HCT116 (cell line): ENCODE measurements at regions not wholly inside any gene's neighbourhood (a gene's known extent, or its start where the extent isn't known, plus 50 kb on each side); places are given as distances from the start of the nearest gene placed in this dataset.

Source experiments
- EZH2 ChIP-seq: fragments of 200-600 bp; sonication (generic); IDR thresholded peaks from 2 replicates; pipeline ENCODE4 v1.6.1; 2017; ENCODE audit warnings: antibody characterized with exemption, mixed run types
- POLR2A ChIP-seq: IDR thresholded peaks from 2 replicates; pipeline ENCODE4 v1.7.0; 2011; ENCODE audit warnings: borderline replicate concordance; ENCODE audit not compliant: insufficient read depth, insufficient read length; ENCODE audit errors: extremely low read depth
- SP1 ChIP-seq: IDR thresholded peaks from 2 replicates; pipeline ENCODE4 v1.6.1; 2012; ENCODE audit warnings: low read depth
- TF ChIP-seq, protein P1 (sequence below), 3 experiments: fragments of 200-600 bp in 1 of 3; sonication (generic) in 1 of 3; IDR thresholded peaks in 2 of 3; conservative IDR thresholded peaks in 1 of 3; 2 replicates each; pipeline ENCODE4 v1.5.1; 2012 to 2017; ENCODE audit warnings: low read depth in 2 of 3, low read length in 2 of 3, antibody characterized with exemption in 1 of 3, borderline replicate concordance in 1 of 3, control low read depth in 1 of 3, mild to moderate bottlenecking in 1 of 3, mixed read lengths in 1 of 3, mixed run types in 1 of 3, moderate library complexity in 1 of 3; ENCODE audit not compliant: insufficient read depth in 1 of 3

DNA sequence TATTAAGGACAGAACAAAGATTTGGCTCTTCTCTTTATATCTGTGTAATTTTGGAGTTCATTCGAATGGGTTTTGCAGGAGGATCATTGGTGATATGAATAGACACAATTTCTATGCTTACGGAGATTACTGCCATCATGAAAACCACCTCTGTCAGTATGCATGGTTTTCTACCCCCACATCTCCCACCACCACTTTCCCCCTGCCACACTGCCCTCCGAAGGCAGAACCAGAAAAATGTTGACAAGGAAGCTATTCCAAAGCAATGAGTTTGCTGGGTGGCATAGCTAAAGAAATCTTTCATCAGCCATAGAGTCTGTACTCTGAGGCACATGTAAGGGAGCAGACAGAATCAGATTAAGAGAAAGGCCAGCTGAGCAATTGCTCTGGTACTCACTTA is 567.3 kb upstream of the ACTRT1 start:
- no peak for TF ChIP-seq SP1
- TF ChIP-seq, protein P1, sequence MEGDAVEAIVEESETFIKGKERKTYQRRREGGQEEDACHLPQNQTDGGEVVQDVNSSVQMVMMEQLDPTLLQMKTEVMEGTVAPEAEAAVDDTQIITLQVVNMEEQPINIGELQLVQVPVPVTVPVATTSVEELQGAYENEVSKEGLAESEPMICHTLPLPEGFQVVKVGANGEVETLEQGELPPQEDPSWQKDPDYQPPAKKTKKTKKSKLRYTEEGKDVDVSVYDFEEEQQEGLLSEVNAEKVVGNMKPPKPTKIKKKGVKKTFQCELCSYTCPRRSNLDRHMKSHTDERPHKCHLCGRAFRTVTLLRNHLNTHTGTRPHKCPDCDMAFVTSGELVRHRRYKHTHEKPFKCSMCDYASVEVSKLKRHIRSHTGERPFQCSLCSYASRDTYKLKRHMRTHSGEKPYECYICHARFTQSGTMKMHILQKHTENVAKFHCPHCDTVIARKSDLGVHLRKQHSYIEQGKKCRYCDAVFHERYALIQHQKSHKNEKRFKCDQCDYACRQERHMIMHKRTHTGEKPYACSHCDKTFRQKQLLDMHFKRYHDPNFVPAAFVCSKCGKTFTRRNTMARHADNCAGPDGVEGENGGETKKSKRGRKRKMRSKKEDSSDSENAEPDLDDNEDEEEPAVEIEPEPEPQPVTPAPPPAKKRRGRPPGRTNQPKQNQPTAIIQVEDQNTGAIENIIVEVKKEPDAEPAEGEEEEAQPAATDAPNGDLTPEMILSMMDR (IDR thresholded peaks at IDR 0.05 in 2 of 3, conservative IDR thresholded peaks at IDR 0.05 in 1 of 3; ENCODE audit: borderline replicate concordance in 1 of 3, insufficient read depth in 1 of 3, low read depth in 2 of 3, low read length in 2 of 3): no peak
- TF ChIP-seq POLR2A: no peak
- no peak for TF ChIP-seq EZH2
